Dermis blood vessel endothelial cell (primary cell): ENCODE measurements at regions not wholly inside any gene's neighbourhood (a gene's known extent, or its start where the extent isn't known, plus 50 kb on each side); places are given as distances from the start of the nearest gene placed in this dataset.

Source experiments
- DNase-seq: peaks from one replicate; pipeline ENCODE4 v3.0.0; 2010

DNA sequence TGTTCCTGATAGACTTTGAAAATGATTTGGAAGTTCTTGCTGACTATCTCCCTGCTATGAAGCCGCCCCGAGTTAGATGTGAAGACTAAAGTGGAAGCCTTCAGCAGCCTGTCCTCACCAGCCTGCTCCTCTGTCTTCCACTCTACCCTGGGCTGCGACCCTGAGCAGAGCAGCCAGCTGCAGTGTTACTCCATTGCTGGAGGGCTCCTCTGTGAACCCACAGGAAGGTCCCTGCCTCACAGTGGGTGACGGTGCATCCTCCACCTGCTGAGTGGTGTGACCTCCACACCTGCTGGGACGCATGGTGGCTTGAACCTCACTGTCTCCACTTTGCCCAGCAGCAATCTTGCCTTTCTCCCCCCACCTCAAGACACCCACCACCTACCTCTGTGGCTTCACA, 116.4 kb downstream of the IRS2 start:
- DNase-seq, result no peak

DNA sequence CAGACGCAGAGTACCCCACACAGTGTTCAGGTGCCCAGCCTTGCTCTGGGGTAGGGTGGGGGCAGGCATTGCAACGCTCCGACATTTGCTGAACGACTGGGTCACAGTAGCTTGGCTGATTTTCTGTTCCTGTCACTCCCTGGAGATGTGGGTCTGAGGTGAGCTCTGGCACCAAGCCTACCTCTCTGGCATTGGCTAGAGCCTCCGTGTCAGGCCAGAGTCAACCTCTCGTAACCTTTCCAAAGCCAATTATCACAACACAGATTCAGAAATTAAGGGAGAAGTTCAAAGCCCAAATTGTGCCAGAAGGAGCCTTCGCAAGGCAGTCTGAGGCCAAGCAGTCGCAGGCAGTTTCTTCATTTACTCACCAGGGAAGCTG, 117.2 kb downstream of the IRS2 start:
- no peak for DNase-seq

DNA sequence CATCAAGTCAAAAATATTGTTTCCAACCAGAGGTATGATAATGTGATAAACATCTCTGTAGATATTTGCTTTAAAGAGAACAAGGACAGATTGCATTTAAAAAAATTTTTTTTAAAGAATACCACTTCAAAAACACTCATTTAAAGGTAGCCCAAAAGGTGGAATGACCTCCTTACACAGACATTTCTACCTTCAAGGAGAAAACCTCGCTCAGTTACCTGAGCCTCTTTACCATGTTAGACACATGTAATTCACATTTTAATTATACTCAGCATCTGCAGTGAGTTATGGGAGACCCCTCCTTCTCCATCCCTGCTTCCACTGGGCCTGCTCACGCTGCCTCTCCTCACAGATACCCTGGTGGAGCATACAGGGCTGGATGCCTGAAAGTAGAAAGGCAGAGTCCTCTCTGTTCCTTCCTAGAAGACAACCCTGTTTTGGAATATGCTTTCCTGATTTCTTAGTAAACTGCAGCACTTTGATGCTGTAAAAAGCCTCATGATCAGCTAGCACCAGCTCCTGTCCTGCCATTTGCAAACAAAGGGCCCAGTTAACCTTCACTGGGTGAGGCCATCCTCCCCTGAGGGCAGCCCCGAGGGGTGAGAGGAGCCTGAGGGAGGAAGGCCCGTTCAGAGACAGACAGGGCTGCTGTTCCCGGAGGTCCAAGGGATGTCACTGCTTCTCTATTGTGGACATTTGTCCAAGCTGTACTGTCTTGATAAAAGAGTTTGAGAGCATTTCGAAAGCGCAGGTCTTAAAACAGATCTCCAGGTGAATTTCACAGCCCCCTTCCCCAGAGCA, 117.8 kb downstream of the IRS2 start:
- no peak for DNase-seq

DNA sequence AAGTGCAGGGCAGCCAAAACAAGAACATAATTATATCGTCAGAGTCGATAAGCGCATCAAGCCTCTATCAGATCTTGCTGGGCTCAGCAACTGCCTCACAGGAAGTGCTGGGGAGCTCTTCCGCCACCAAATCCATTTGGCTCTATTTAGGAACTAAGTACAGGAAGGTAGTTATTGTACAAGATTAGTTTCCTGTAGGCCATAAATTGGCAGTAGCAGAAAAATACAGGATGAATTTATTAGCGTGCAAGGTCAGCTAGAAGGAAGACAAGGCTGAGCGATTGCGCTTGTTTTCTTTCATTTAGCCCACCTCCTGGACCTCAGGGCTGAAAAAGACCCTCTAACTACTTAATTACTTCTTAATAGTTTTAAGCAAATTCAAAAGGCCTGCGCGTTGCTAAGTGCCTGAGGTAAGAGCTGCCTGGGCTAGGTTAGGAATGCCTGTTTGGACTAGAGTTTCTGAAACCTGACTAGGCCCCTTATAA, 118.5 kb downstream of the IRS2 start:
- no peak for DNase-seq

DNA sequence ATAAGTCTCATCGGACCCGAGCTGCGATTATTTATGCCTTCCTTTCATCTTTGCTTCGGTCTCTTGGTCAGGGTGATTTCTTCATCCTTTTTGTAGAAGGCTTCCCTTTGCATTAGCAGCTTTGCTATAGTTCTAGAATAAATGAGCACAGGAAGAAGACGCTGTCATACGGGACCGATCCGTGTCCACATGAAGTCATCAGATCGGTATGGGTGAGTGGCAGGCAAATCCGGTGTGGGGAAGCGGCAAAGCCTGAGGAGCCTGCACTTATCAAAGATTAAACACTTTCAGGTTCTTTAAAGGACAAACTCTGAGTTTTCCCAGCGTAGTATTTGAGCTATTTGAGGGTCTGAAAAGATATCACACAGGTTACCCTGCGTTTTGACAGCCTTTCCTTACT, 119.3 kb downstream of the IRS2 start:
- no peak for DNase-seq

DNA sequence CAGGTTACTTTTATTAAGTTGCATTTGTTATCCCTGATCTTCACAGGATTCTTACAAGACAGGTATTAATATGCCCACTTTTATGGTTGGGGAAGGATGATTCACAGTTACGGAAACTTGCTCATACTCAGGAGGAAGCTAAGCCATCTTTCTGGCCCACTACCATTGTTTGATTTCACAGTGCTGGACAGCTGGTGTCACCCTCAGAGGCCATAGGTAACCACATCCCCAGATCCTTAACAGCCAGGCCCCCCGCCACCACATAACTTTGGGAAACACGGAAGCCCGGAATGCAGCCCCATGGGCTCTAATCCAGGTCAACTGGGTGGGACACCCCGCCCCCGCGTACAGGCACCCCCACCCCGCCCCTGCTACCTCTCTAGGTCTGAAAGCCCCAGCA, 119.7 kb downstream of the IRS2 start:
- no peak for DNase-seq

DNA sequence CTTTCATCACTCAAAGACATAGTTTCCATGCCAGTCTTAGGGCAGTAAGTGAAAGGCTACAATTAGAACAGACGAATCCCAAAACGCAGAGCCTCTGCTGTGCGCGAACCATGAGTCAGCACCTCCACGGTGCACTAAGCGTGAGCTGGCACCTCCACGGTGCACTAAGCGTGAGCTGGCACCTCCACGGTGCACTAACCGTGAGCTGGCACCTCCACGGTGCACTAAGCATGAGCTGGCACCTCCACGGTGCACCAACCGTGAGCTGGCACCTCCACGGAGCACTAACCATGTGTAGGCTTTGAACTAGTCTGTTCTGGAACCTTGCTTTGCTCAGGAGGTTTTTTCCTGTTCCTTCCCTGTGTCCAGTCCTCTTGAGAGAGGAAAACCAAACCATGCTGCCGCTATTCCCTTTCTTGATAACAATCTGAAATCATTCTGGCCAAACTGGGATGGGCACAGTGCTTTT, 120.6 kb downstream of the IRS2 start:
- no peak for DNase-seq

DNA sequence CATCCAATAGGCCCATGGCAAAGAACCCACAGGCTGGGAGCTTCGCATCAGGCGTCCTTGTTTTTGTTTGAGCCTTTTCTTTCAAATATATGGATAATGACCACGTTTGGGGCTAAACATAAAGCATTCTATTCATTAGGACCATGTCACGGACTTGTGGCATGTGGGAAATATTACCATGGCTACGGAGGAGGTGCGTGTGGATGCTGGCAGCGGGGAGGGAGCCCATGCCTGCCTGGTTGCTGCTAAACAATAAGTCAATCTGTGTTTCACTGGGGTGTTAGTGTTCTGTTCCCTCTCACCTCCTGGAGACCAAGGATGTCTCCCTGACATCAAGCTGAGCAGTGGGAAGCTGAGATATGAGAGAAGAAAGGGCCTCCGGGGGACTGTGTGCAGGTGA, 121.1 kb downstream of the IRS2 start:
- DNase-seq, result no peak

DNA sequence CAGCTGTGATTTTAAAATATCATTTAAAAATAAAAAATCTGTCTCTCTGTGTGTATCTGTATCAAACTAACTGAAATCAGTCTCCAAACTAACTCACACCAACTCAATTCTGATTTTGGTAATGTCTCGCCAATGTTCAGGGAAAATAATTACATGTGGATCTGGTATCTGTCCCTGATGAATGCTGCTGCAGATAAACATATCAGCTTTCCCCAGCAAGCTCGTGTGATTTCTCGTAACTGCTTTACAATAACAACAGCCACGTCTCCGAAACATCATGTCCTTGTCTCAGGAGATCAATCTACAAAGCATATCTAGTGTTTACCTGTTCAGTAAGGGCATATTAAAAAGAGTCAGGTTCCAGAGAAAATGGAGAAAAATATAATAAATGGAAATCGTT, 129.0 kb downstream of the IRS2 start:
- no peak for DNase-seq

DNA sequence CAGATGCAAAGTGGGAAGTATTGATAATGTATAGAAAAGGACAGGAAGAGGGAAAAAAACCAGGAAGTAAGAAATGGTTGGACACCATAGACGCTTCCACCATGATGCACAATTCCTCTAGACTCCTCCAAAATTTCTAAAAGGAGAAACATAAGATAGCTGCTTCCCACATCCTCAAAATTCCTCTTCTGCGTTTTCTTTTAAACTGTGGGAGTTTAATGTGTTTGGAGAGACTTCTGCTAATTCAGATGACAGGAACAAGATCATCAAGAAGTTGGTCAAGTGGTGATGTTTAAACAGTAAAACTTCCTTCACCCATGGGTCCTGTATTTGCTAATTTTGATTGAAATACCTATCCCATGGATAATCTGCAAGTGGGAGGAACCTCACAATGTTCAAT, 130.2 kb downstream of the IRS2 start:
- DNase-seq, result no peak

DNA sequence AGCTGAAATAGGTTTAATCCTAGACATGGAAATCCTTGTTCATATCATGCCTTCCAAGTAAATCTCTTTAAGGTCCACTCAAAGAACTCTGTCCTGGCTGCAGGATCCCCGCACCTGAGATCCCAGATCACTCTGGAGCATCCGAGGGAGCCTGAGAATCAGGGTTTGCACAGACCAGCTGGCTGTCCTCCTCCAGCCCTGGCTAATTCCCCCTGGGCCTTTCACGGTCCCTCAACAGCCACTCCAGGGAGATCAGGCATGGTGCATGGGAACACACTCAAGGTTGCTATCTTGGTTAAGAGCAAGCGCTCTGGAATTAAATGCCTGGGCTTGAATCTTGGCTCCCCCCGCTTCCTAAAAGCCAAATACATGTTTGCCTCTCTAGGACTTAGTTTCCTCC, 130.8 kb downstream of the IRS2 start:
- no peak for DNase-seq

DNA sequence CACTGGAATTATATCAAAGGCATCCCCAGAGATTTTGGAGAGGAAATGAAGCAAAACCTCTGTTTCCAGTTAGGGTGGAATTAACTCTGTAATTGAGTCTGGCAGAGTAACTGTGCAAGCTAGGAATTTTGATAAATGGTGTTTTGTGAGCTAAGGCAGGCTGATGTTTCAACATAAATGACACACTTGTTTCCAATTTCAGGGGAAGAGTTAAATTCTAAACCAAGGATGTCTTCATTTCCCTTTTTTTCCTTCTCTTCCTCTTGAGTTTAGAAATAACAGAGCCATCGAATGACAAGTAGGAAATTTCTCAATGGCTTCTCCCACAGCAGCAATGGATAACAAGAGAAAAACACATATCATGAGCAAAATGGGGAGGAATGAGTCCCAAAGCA, 131.2 kb downstream of the IRS2 start:
- no peak for DNase-seq

DNA sequence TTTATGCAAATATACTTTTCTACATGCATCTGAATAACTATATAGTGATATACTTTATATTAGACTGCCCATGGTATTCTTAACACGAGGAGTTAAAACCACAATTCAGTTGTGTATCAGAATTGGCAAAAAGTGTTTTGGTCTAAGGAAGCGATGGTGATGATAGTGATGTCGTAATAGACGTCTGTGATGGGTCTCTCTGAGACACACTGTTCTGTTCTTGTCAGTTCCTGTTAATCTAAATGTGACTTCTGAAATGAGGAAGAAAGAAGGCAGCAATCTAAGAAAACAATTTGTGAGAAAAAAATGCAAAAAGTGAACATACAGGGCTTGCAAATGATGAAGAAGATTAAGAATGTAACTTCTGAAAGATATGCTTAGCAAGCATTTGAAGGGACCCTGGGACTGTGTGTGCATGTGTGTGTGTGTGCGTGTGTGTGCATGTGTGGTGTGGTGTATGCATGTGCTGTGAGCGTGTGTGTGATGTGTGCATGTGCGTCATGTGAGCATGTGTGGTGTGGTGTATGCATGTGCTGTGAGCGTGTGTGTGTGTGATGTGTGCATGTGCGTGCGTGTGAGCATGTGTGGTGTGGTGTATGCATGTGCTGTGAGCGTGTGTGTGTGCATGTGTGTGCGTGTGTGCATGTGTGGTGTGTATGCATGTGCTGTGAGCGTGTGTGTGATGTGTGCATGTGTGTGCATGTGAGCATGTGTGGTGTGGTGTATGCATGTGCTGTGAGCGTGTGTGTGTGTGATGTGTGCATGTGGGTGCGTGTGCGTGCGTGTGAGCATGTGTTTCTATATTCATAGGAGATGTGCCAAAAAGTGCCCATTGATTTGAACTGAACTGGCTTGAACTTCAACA, 131.8 kb downstream of the IRS2 start:
- no peak for DNase-seq

DNA sequence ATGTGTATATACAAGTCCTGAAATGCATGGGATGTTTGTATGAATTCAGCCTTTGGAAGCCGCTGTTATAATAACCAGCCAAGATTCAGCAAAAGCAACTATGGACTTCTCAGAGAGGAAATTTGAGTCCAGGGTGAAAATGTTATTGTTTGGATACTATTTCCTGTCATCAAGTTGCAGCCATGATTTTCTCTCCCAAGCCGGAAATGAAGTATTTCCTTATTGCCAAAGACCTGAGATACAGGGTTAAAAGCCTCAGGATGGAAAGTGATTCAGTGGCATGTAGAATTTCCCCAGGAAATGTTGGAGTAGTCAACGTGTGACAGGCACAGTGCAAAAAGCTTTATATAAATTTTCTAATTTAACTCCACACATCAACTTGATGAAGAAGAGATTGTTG, 133.9 kb downstream of the IRS2 start:
- DNase-seq, result peak; percentile 15

DNA sequence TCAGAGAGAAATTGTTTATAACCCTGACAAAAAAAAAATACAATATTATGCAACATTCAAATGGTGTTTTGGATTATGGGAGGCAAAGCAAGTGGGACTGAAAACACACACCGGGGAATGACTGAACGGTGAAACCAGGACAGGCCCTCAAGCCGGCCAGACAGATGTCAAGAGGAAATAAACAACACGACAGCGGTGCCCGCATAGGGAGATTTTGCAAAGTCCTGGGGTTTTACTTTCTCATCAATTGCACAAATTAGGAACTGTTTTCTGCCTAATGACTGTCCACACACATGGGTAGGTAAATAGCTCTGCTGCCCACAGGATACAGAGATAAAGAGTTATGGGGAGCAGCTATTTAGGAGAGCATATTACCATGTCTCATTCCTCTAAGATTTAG, 134.5 kb downstream of the IRS2 start:
- no peak for DNase-seq

DNA sequence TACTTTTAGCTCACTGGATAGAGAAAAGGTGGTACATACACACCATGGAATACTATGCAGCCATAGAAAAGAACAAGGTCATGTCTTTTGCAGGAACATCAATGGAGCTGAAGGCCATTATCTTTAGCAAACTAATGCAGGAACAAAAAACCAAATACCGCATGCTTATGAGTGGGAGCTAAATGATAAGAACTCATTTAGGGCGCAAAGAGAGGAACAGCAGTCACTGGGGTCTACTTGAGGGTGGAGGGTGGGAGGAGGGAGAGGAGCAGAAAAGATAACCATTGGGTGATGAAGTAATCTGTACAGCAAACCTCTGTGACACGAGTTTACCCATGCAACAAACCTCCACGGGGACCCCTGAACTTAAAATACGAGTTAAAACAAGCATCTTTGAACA, 135.1 kb downstream of the IRS2 start:
- no peak for DNase-seq

DNA sequence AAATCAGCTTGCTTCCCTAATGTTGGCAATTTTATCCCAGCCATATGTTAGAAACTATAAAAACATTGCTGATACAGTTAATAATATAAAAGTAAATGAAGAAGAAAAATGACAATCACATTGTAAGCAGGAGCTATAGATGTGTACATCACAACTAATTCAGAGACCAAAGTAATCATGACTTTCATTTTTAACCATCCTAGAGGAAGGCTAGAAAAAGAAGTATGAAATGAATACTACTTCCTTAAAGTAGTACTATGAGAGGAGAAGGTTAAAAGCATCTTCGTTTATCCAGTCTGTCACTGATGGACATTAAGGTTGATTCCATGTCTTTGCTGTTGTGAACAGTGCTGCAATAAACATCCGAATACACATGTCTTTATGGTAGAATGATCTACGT, 135.5 kb downstream of the IRS2 start:
- DNase-seq, result no peak

DNA sequence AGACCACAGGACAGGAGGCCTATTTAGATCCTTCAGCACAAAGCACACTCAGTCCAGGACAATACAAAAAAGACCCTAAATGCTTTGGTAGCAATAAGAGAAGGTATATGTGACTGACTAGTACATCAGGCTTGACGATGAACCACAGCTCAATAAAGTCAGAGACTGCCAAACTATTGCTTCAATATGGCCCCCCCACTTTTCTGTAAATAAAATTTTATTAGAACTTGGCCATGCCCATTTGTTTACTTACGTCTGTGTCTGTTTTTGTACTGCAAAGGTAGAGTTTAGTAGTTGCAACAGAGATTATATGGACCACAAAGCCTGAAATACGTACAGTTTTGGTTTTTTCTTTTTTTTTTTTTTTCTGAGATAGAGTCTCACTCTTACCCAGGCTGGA, 136.7 kb downstream of the IRS2 start:
- DNase-seq, result no peak

DNA sequence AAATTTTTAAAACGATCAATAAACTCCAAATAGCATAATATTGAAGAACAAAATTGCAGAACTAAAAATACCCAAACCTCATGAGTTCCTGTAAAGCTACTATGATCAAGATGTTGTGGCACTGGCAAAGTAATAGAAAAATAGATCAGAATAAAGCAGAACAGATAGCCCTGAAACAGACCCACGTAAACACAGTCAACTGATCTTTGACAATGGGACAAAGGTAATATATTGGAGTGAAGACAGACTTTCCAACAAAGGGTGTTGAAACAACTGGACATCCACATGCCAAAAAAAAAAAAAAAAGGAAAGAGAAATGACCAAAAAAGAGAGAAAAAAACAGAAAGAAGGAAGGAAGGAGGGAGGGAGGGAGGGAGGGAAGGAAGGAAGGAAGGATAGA, 138.7 kb downstream of the IRS2 start:
- no peak for DNase-seq

DNA sequence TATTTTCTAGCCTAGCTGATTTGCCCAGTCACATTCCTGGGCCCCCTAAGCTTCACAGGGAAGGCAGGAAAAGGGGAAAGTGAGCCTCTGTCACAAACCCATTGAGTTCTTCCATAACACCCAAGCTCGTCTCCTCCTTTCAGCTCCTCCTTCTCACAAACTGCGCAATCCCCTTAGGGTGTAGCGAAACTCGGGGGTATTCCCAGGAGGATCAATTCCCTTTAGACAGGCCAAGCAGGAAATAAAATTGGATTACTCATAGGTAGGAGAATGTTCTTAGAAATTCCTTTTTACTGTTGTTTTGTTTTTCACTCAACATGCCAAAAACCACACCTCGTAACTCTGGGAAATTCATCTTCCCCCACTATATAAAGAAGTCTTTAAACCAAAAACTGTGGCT, 139.3 kb downstream of the IRS2 start:
- no peak for DNase-seq

DNA sequence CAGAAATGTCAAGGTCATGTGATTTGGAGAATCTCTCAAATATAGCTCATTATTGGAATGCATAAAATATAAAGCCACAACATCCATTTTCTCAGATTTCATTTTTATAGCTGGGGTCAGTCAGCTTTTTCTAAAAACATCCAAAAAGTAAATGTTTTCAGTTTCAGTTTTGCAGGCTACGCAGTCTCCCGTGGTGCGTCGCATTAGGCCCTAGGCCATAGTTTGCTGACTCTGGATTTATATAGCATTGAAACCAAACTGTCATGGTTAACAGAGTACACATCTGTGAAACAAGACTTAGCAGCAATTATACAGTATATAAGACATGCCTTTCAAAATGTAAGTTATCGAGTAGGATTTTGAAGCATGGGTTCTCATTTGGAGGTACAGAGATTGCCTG, 140.0 kb downstream of the IRS2 start:
- no peak for DNase-seq

DNA sequence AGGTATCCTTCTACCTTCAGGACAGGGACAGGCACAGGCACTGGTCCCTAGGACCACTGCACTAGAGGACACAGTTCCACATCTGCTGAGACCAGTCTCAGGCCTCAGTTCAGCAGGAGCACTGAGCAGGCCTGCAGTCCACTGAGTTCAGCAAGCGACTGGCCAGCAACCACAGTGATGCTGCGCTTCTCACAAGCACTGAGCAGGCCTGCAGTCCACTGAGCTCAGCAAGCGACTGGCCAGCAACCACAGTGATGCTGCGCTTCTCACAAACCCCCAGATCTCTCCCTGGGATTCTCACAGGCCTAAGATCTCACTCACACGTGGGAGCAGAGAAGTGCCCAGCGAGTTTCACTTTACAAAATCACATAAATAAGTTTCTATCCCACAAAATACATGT, 140.6 kb downstream of the IRS2 start:
- no peak for DNase-seq

DNA sequence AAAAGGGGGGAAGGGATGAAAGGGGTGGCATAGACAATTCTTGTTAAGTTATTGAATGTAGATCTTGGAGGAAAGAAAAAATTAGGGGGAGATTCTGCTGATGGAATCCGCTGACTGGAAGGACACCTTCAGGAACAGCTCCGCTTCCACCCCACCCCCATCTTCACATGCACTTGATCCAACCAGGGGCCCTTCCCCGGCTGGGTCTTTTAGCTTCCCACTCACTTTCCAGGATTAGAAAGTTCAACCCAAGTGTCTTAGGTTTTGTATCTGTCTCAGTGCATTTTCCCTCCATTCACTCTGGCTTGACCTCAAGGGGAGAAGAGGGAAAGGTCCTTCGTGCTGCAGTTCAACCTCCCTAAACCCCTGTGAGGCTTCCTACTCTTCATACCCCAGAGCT, 141.4 kb downstream of the IRS2 start:
- DNase-seq, result no peak
